VCaP (cell line): ENCODE measurements at regions not wholly inside any gene's neighbourhood (a gene's known extent, or its start where the extent isn't known, plus 50 kb on each side); places are given as distances from the start of the nearest gene placed in this dataset.

Source experiments
- H3K27ac ChIP-seq: fragments of 450-650 bp; 2 replicates; pipeline ENCODE4 v1.5.1; 2017
- TF ChIP-seq, protein P1 (sequence below): fragments of 450-650 bp; conservative IDR thresholded peaks from 2 replicates; pipeline ENCODE4 v1.5.1; 2017; ENCODE audit warnings: mild to moderate bottlenecking, moderate library complexity

DNA sequence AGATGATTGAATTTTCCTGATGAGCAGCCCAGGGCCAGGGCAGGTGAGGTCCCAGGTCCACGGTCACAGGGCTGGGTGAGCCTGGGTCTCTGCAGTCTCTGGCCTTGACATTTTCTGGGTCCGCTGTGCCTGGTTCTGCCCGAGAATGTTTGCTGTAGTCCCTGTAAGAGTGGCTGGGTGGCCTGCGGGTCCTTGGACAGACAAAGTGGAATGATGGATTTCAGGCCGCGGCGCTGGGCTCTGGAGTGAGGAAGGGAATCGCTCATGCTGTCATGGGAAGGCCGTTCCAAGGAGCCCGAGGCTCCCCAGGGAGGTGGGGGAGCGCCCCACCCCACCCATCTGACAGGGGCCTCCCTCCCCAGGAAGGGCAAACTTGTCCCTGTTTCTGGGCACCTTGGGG is 153.5 kb upstream of the CIBAR2 start:
- TF ChIP-seq, protein P1, sequence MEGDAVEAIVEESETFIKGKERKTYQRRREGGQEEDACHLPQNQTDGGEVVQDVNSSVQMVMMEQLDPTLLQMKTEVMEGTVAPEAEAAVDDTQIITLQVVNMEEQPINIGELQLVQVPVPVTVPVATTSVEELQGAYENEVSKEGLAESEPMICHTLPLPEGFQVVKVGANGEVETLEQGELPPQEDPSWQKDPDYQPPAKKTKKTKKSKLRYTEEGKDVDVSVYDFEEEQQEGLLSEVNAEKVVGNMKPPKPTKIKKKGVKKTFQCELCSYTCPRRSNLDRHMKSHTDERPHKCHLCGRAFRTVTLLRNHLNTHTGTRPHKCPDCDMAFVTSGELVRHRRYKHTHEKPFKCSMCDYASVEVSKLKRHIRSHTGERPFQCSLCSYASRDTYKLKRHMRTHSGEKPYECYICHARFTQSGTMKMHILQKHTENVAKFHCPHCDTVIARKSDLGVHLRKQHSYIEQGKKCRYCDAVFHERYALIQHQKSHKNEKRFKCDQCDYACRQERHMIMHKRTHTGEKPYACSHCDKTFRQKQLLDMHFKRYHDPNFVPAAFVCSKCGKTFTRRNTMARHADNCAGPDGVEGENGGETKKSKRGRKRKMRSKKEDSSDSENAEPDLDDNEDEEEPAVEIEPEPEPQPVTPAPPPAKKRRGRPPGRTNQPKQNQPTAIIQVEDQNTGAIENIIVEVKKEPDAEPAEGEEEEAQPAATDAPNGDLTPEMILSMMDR, result no peak
- H3K27ac ChIP-seq, result no peak overlapping the region

DNA sequence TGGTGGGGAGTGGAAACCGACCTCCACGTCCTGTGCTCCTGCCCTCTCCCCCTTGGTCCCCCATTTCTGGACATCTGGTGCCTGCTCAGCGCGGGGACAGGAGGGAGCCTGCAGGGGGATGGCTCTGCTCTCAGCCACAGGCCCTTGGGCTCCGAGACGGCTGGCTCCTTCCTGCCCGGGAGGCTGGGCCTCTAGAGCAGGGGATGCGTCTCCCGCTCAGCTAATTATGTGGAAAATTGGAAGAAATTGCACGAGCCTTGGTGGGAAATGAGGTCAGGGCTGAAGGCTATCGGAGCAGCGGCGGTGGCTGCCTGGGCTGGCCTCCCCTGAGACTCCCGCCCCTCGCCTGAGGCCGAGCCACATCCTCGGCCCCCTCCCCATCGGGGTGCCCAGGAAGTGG is 154.6 kb upstream of the CIBAR2 start:
- TF ChIP-seq, protein P1, result no peak
- no peak overlapping the region for H3K27ac ChIP-seq

DNA sequence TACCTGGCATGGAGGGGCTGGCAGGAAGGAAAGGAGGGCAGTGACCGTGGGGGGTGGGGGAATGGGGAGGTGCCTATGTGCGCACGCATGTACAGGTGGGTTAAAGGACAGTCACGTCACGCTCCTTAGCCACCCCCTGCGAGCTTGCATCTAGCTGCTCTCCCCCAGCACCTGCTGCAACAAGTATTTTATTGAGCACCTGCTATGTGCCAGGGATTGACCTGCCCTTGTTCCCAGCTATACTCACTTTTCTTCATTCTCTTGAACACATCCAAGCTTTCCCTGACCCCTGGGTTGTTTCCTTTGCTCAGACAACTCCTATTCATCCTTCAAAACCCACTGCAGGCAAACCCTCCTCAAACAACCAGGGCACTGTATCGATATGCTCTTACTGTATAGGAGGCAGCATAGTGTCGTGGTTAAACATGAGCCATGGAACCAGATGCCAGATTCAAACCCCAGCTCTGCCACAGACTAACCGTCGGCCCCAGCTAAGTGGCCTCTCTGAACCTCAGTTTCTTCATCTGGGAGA is 155.2 kb upstream of the CIBAR2 start:
- TF ChIP-seq, protein P1, result no peak
- no peak overlapping the region for H3K27ac ChIP-seq

DNA sequence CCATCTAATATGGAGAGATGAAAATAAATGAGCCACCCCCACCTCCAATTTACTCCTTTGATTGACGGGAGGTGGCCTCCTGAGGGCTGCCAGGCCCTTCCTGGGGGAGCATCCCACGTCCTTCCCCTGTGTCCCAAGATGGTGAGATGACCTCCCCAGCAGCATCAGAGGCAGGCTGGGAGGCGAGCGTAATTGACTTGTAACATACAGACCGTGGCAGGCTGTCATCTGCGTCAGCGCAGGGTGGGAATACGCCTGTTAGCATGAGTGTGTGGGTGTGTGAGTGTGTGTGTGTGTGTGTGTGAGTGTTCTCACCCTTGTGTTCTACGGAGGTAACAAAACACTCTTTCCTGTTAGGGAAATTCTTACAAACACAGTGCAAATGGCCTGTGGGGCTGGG is 156.9 kb upstream of the CIBAR2 start:
- no peak overlapping the region for H3K27ac ChIP-seq
- TF ChIP-seq, protein P1, result no peak

DNA sequence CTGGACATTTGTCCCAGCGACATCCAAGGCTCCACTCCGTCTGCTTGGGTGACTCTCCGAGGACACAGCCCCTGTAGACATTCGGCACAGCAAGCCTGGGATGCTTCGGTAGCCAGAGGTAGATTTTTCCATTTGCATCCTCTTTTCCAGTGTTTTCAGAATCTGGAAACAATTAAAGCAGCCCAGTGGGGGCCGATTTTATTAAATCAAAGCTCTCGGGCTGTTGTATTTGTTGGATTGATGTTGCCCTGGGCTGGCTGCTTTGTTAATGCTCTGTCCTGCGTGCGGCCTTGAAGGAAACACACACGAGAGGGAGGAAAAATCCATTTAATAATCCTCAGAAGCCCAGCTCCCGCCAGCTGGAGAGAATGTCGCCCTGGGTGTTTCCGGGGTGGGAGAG is 158.1 kb upstream of the CIBAR2 start:
- H3K27ac ChIP-seq, result no peak overlapping the region
- TF ChIP-seq, protein P1, result no peak

DNA sequence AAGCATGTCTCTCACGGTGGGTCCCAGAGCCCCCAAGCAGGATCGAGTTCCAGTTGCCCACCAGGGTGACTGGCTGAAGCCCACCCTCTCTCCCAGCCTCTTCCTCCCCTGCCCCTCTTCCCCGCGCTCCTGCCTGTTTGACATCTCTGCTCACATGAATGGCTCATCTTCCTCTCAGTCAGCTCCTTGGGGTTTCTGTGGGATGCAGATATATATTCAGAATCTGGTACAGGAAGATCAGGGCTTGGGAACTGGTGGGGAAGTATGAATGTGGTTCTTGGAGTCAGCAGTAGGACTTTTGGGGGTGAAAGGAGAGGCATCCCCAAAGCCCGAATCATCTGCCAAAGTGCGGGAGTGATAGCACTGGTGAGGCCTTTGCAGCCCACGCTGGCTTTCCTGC is 158.9 kb upstream of the CIBAR2 start:
- no peak overlapping the region for H3K27ac ChIP-seq
- TF ChIP-seq, protein P1, result no peak

DNA sequence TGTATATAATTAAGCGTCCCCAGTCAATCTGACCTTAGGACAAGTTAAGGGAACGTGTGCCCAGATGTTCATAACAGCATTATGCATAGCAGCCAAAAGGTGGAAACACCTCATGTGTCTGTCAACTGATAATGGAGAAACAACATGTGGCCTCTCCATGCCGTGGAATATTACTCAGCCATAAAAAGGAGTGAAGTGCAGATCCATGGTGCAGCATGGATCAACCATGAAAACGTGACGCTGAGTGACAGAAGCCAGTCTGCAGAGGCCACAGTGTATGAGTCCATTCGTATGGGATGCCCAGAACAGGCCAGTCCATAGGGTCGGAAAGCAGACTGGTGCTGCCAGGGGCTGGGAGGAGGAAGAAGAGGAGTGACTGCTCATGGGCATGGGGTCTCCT is 161.0 kb upstream of the CIBAR2 start:
- TF ChIP-seq, protein P1, result no peak
- H3K27ac ChIP-seq, result no peak overlapping the region
